Activated CD4-positive, alpha-beta T cell treated with anti-CD3 and anti-CD28 coated beads, Interleukin-2, amount 10 ng/mL, durations not matched to agents 24 days and 14 days (primary cell): ENCODE measurements at regions not wholly inside any gene's neighbourhood (a gene's known extent, or its start where the extent isn't known, plus 50 kb on each side); places are given as distances from the start of the nearest gene placed in this dataset.

ENCODE experiments used
- DNase-seq: peaks from one replicate; pipeline ENCODE4 v3.0.0; 2022
- H3K27ac Mint-ChIP-seq: one replicate; pipeline ENCODE4 v1.8.0; 2022; ENCODE audit warnings: mild to moderate bottlenecking, mixed read lengths
- H3K27me3 Mint-ChIP-seq: one replicate; pipeline ENCODE4 v1.8.0; 2022; ENCODE audit warnings: mixed read lengths
- H3K36me3 Mint-ChIP-seq: one replicate; pipeline ENCODE4 v1.8.0; 2022; ENCODE audit warnings: low read depth, mild to moderate bottlenecking, mixed read lengths
- H3K4me1 Mint-ChIP-seq: one replicate; pipeline ENCODE4 v1.8.0; 2021; ENCODE audit warnings: mixed read lengths
- H3K4me3 Mint-ChIP-seq: one replicate; pipeline ENCODE4 v1.8.0; 2022; ENCODE audit warnings: mild to moderate bottlenecking, moderate library complexity, mixed read lengths
- H3K9me3 Mint-ChIP-seq: one replicate; pipeline ENCODE4 v1.8.0; 2021; ENCODE audit warnings: mixed read lengths
- intact Hi-C: fragments of 100-400 bp; cut with micrococcal nuclease; formaldehyde crosslinking; loops from one replicate; pipeline ENCODE4 v1.15.1; 2023

DNA sequence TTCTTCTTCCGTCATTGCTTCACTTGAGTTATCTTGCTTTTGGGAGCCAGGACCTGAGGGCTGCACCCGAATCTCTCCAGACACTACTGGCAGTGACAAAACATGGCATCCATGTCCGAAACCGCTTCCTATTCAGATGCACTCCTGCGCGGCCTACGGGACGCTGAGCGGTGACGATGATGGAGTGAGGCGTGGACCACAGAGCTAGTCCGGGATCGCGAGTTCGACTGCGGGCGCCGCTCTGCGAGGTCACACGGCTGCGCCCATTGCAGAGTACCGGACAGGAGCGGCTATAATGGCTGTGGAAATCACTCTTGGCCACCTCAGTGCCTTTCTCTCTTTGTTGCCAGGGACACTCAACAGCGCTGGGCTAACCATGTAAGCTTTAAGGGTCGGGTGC lies 453.8 kb upstream of the CNTN5 start:
- Mint-ChIP-seq H3K4me3 (no peak overlapping the region), H3K27me3 (no peaks in the 10 kb centered on the region), H3K4me1 (no peaks in the 10 kb centered on the region), H3K36me3 (no peaks in the 10 kb centered on the region), H3K9me3 (no peaks in the 10 kb centered on the region), H3K27ac (no peak overlapping the region)
- DNase-seq, result no peak
- intact Hi-C loops, result no loop called here

DNA sequence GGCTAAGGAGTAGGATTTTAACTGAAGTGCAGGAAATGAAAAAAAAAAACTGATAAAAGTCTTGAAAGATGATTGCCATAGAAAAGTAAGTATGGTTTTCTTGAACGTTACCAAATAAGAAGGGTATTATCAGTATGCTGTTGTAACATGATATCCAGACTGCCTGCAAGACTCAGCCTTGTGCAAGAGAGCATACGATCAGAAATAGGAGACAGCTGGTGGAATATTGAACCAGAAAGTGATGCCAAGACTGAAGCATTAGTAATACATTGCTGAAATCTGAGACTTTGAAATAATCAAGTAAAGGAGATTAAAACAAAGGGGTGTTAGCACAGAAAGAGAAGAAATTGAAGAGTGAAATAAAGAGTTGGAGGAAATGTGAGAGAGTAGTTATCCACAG lies 452.7 kb upstream of the CNTN5 start:
- Mint-ChIP-seq H3K4me1 (no peaks in the 10 kb centered on the region), H3K27ac (no peak overlapping the region), H3K9me3 (no peaks in the 10 kb centered on the region), H3K27me3 (no peaks in the 10 kb centered on the region), H3K36me3 (no peaks in the 10 kb centered on the region), H3K4me3 (no peak overlapping the region)
- intact Hi-C loops, result no loop called here
- DNase-seq, result no peak

DNA sequence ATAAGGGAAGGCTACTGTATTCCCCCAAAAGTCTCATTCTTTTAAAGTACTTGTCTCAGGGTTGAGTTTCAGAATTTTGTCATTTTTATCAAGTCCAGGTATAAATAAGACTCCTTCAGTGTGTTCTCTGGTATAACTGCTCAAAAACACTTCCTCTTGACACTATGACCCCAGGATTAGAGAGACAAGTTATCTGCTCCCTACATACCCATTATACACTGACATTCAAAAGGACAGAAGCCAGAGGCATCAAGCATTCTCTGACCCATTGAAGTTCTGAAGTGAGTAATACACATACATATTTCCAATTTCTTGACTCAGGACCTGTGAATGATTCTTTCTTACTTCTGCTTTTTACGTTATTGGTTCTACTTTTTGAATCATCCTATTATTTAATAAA lies 447.8 kb upstream of the CNTN5 start:
- Mint-ChIP-seq H3K4me3 (no peak overlapping the region), H3K9me3 (no peaks in the 10 kb centered on the region), H3K27me3 (no peaks in the 10 kb centered on the region), H3K4me1 (no peaks in the 10 kb centered on the region), H3K36me3 (no peaks in the 10 kb centered on the region), H3K27ac (no peak overlapping the region)
- DNase-seq, result no peak
- intact Hi-C loops, result no loop called here

DNA sequence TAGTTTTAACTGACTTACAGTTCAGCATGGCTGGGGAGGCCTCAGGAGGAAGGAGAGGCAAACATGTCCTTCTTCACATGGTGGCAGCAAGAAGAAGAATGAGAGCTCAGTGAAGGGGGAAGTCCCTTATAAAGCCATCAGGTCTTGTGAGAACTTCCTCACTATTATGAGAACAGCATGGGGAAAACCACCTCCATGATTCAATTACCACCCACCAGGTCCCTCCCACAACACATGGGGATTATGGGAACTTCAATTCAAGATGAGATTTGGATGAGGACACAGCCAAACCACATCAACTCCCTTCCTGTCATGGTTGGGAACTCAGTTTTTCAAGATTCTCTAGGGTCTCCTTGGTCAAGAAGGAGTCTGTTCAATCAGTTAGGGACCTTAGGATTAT lies 432.9 kb upstream of the CNTN5 start:
- Mint-ChIP-seq H3K4me1 (no peaks in the 10 kb centered on the region), H3K4me3 (no peak overlapping the region), H3K9me3 (peaks cover 3% of the 10 kb centered on the region), H3K36me3 (no peaks in the 10 kb centered on the region), H3K27me3 (no peaks in the 10 kb centered on the region), H3K27ac (no peak overlapping the region)
- no peak for DNase-seq
- intact Hi-C loops, result no loop called here

DNA sequence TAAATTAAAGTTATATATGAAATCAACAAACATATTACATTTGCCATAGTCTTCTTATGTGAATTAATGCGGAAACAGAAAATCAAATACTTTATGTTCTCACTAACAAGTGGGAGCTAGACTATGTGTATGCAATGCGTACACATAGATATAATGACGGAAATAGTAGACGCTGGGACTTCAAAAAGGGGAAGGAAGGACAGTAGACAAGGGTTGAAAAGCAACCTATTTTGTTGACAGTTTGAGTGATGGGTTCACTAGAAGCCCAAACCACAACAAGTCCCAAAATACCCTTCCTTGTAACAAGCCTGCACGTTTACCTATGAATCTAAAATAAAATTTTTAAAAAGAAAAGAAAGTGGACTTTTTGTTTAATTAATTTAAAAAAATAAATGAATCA lies 430.8 kb upstream of the CNTN5 start:
- Mint-ChIP-seq H3K36me3 (no peaks in the 10 kb centered on the region), H3K4me3 (no peak overlapping the region), H3K27me3 (no peaks in the 10 kb centered on the region), H3K9me3 (peaks cover 3% of the 10 kb centered on the region), H3K27ac (no peak overlapping the region), H3K4me1 (no peaks in the 10 kb centered on the region)
- DNase-seq, result no peak
- intact Hi-C loops, result no loop called here

DNA sequence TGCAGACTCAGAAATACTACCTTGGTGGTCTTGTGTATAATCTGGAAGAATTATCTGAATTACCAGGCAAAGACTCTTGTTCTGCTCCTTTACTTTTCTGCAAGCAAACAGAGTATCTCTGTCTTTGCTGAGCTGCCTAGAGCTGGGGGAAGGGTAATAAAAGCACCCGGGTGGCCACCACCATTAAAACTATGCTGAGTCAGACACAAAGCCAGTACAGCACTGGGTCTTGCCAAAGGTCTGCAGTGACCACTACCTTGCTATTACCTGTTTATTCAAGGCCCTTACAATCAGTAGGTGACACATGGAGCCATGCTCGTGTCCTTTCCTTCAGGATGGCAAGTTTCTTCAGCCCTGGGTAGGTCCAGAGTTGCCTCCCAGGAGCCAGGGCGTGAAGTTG lies 420.6 kb upstream of the CNTN5 start:
- no peaks in the 10 kb centered on the region for H3K36me3 Mint-ChIP-seq
- no peaks in the 10 kb centered on the region for H3K27me3 Mint-ChIP-seq
- intact Hi-C loops, result no loop called here
- H3K9me3 Mint-ChIP-seq, result peaks cover 8% of the 10 kb centered on the region
- no peaks in the 10 kb centered on the region for H3K4me1 Mint-ChIP-seq
- H3K4me3 Mint-ChIP-seq, result no peak overlapping the region
- no peak for DNase-seq
- no peak overlapping the region for H3K27ac Mint-ChIP-seq

DNA sequence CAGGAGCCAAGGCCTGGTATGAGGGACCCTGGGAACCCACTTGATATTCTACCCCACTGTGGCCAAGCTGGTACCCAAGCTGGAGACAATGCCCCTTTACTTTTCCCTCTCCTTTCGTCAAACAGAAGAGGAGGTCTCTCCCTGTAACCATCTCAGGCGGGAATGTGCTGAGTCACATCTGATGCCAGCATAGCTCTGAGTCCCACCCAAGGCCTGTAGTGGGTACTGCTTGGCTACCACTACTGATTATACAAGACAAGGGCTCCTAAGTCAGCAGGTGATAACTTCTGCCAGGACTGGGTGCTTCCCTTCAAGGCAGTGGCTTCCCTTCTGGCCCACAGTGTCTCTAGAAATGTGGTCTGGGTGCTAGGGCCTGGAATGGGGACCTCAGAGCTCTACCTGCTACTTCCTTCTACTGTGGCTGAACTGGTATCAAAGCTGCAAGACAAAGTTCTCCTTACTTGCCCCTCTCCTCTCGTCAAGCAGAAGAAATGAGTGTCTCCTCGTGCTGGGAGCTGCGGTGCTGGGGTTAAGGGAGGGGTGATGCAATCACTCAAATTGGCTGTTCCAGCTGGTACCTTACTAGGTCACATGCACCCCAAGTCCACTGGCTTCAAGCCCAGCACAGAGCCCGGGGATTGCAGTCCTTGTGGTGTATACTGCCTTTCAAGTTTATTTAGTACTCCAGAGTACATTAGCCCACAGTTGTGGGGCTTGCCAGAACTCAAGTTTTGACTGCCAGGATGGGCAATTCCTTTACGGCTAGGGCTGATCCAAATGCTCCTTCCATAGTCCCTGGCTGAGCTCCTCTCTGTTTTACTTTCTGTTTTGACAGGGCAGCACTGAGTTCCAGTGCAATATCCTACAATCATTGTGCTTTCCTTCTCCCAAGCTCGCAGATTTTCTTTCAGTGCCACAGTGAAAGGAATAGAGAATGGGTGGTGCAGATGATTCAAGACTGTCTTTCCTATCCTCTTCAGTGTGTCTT lies 419.7 kb upstream of the CNTN5 start:
- intact Hi-C loops, result no loop called here
- no peaks in the 10 kb centered on the region for H3K27me3 Mint-ChIP-seq
- DNase-seq, result no peak
- peaks cover 8% of the 10 kb centered on the region for H3K9me3 Mint-ChIP-seq
- H3K4me3 Mint-ChIP-seq, result no peak overlapping the region
- no peak overlapping the region for H3K27ac Mint-ChIP-seq
- no peaks in the 10 kb centered on the region for H3K36me3 Mint-ChIP-seq
- H3K4me1 Mint-ChIP-seq, result no peaks in the 10 kb centered on the region

DNA sequence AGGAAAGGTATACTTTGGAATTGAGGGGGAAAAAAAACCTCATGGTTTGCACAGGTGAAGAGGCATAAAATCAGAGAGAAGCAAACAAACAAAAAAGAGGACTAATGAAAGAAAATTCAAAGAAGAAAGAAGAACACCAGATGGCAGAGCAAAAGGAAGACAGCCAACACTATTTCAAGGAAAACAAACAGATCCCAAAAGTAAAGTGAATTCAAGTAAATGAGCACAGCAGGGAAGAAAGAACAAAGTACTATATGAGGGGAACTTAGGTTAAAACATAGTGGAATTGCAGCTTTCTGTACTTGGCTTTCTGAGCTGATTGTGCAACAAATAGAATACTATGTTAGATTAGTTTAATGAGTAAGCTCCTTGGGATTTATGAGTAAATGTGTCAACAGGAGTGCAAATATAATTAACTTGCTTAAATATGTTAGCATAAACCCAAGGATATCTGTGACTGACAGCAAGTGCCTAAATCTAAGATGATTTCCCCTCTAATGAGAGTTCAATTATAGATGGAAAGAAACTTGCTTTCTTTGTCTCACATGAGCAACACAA lies 404.6 kb upstream of the CNTN5 start:
- H3K36me3 Mint-ChIP-seq, result no peaks in the 10 kb centered on the region
- DNase-seq, result no peak
- peaks cover 12% of the 10 kb centered on the region for H3K9me3 Mint-ChIP-seq
- H3K27me3 Mint-ChIP-seq, result no peaks in the 10 kb centered on the region
- no peak overlapping the region for H3K27ac Mint-ChIP-seq
- no peak overlapping the region for H3K4me3 Mint-ChIP-seq
- intact Hi-C loops, result no loop called here
- no peaks in the 10 kb centered on the region for H3K4me1 Mint-ChIP-seq

DNA sequence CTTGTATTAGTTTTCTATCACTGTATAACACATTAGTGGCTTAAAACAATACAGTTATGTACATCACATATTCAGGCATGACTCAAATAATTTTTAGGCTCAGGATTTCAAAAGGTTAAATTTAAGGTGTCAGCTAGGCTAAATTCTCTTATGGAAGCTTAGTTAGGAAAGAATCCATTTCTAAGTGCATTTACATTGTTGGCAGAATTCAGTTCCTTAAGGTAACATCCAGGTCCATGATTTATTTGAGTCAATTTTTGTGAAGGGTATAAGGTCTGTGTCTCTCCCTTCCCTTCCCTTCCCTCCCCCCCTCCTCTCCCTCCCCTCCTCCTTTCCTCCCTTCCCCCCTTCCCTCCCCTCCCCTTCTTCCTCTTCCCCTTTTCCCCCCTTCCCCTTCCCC lies 399.0 kb upstream of the CNTN5 start:
- Mint-ChIP-seq H3K9me3 (peaks cover 16% of the 10 kb centered on the region), H3K27ac (no peak overlapping the region), H3K27me3 (no peaks in the 10 kb centered on the region), H3K4me1 (no peaks in the 10 kb centered on the region), H3K4me3 (no peak overlapping the region), H3K36me3 (no peaks in the 10 kb centered on the region)
- DNase-seq, result no peak
- intact Hi-C loops, result no loop called here

DNA sequence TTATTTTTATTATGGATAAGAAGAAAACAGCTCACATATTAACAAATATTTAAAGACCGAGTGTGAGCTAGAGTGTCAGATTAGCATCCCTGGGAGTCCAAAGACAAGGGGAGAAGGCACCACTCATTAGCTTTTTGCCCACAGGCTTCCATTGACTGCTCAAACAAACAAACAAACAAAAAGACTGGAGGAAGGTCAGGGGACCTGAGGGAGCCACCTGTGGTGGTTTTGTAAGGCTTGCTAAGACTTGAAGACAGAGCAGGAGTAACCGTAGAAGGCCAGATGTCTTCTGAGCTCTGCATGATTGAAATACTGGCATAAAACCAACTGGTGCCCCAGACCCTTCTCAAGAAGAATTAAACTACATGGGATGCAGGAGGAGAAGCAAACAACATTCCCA lies 395.2 kb upstream of the CNTN5 start:
- no peaks in the 10 kb centered on the region for H3K4me1 Mint-ChIP-seq

DNA sequence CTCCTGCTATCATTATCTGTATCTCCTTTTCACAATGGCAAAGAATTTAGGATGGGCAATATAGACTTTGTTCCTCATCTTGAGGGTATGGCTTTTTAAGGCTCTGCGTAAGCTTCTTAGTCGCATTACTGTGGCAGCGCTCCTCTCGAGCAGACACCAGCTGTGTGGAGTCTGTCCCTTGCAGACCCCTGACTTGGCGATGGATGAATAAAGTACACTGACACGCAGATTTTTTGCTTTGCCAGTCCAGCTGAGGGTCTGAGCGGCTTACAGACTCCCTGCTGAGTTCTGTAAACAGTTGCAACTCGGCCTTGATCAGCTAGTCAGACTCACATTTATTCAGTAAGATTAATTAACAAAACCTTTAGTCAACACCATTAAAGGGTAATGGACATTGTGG lies 390.0 kb upstream of the CNTN5 start:
- Mint-ChIP-seq H3K27ac (no peak overlapping the region), H3K27me3 (no peaks in the 10 kb centered on the region), H3K36me3 (no peaks in the 10 kb centered on the region), H3K4me3 (no peak overlapping the region), H3K9me3 (peaks cover 4% of the 10 kb centered on the region), H3K4me1 (no peaks in the 10 kb centered on the region)
- no peak for DNase-seq
- intact Hi-C loops, result no loop called here

More for the DNA sequence above, 395.2 kb upstream of the CNTN5 start:
- H3K9me3 Mint-ChIP-seq, result peaks cover 12% of the 10 kb centered on the region
- H3K36me3 Mint-ChIP-seq, result no peaks in the 10 kb centered on the region
- no peak for DNase-seq
- no peak overlapping the region for H3K4me3 Mint-ChIP-seq
- intact Hi-C loops, result no loop called here
- no peak overlapping the region for H3K27ac Mint-ChIP-seq
- no peaks in the 10 kb centered on the region for H3K27me3 Mint-ChIP-seq

DNA sequence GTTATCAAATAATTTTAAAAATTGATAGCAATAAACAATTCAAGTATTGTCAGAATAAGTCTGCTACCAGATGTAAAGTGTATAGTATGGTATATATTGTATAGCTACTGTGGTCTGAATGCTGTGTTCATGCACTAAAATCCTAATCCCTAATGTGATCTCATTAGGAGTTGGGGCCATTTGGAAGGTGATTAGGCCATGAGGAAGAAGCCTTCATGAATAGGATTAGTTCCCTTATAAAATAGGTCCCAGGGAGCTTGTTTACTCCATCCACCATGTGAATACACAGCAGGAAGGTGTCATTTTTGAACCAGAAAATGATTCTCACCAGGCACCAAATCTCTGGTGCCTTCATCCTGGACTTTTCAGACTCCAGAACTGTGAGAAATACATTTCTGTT lies 363.0 kb upstream of the CNTN5 start:
- Mint-ChIP-seq H3K9me3 (no peaks in the 10 kb centered on the region), H3K27ac (no peak overlapping the region), H3K4me3 (no peak overlapping the region), H3K36me3 (no peaks in the 10 kb centered on the region), H3K4me1 (no peaks in the 10 kb centered on the region), H3K27me3 (no peaks in the 10 kb centered on the region)
- no peak for DNase-seq
- intact Hi-C loops, result no loop called here

DNA sequence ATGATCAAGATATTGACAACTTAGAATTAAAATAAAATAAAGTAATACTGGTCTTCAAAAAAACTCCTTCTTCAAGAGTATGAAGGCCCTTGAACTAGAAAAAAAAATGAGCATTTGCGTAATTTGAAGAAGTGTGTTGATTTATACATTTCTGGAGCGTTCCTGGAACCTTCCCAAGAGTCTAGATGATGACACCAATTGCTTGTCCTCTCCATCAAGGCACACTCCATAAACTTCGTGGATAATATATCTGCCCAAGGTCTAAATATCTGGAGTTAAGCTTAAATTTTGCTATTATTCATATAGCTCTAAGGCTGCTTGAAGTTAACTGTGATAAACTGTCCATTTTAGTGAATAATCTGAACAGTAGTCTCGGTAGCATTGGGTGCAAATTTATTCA lies 361.3 kb upstream of the CNTN5 start:
- Mint-ChIP-seq H3K9me3 (no peaks in the 10 kb centered on the region), H3K27me3 (no peaks in the 10 kb centered on the region), H3K4me3 (no peak overlapping the region), H3K36me3 (no peaks in the 10 kb centered on the region), H3K4me1 (no peaks in the 10 kb centered on the region), H3K27ac (no peak overlapping the region)
- intact Hi-C loops, result no loop called here
- no peak for DNase-seq

DNA sequence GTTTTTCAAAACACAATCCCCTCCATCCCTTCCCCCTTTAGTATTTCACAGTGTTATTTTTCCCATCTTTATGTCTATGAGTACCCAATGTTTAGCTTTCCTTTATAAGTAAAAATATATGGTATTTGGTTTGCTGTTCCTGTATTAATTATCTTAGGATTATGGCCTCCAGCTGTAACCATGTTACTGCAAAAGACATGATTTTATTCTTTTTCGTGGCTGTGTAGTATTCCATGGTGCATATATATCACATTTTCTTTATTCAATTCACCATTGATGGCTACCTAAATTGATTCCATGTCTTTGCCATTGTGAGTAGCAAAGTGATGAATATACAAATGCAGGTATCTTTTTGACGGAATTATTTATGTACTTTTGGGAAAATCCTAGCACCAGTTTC lies 346.4 kb upstream of the CNTN5 start:
- intact Hi-C loops, result no loop called here

DNA sequence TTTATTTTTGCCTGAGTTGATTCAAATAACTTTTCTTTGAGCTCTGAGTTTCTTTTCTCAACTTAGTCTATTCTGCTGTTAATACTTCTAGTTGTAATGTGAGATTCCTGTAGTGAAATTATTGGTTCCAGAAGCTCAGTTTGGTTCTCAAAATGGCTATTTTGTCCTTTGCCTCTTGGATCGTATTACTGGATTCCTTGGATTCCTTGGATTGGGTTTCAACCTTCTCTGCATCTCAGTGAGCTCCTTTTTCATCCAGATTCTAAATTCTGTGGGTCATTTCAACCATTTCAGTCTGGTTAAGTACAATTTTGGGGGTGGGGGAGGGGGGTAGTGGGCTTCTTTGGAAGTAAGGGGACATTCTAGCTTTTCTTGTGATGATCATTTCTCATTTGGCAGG lies 341.1 kb upstream of the CNTN5 start:
- no peaks in the 10 kb centered on the region for H3K4me1 Mint-ChIP-seq
- no peaks in the 10 kb centered on the region for H3K27me3 Mint-ChIP-seq
- H3K36me3 Mint-ChIP-seq, result no peaks in the 10 kb centered on the region
- H3K9me3 Mint-ChIP-seq, result no peaks in the 10 kb centered on the region
- no peak for DNase-seq
- intact Hi-C loops, result no loop called here
- H3K4me3 Mint-ChIP-seq, result no peak overlapping the region
- H3K27ac Mint-ChIP-seq, result no peak overlapping the region

More for the DNA sequence above, 346.4 kb upstream of the CNTN5 start:
- Mint-ChIP-seq H3K36me3 (no peaks in the 10 kb centered on the region), H3K4me3 (no peak overlapping the region), H3K9me3 (no peaks in the 10 kb centered on the region), H3K27ac (no peak overlapping the region), H3K27me3 (no peaks in the 10 kb centered on the region), H3K4me1 (no peaks in the 10 kb centered on the region)
- DNase-seq, result no peak
